Ovary (tissue), 7 donors: ENCODE measurements at regions not wholly inside any gene's neighbourhood (a gene's known extent, or its start where the extent isn't known, plus 50 kb on each side); places are given as distances from the start of the nearest gene placed in this dataset.

Source experiments
- DNase-seq, 5 donors: peaks; one replicate each; pipeline ENCODE4 v3.0.0-alpha.2; 2019 to 2020
- H3K27ac ChIP-seq, 2 donors: fragments of 200-600 bp; one replicate each; pipeline versions ENCODE4 v1.5.1 to v1.8.0; 2019 to 2022
- H3K27me3 ChIP-seq: fragments of 200-600 bp; one replicate; pipeline ENCODE4 v1.8.0; 2022
- H3K36me3 ChIP-seq: fragments of 200-600 bp; sonication (generic); one replicate; pipeline ENCODE4 v1.5.1; 2019
- H3K4me1 ChIP-seq: one replicate; pipeline ENCODE4 v1.8.1; 2013; ENCODE audit warnings: mild to moderate bottlenecking, moderate library complexity; ENCODE audit not compliant: insufficient read depth
- H3K4me3 ChIP-seq: fragments of 200-600 bp; sonication (generic); one replicate; pipeline ENCODE4 v1.5.1; 2017
- H3K9me3 ChIP-seq, 2 donors: fragments of 200-600 bp in 1 of 2; sonication (generic) in 1 of 2; one replicate each; pipeline versions ENCODE4 v1.5.1 to v1.8.1; 2013 to 2019; ENCODE audit warnings: mild to moderate bottlenecking in 1 of 2, moderate library complexity in 1 of 2
- EP300 ChIP-seq: sonication (generic); formaldehyde crosslinking; IDR thresholded peaks from one replicate; pipeline ENCODE4 v1.6.1; 2017; ENCODE audit warnings: antibody characterized with exemption
- POLR2A ChIP-seq: fragments of 450-650 bp; IDR thresholded peaks from one replicate; pipeline ENCODE4 v1.6.1; 2017; ENCODE audit warnings: antibody characterized with exemption, mild to moderate bottlenecking, moderate library complexity
- WGBS, 3 donors: extraction: QIAGEN DNeasy Blood & Tissue Kit in 1 of 3; methylation state at CpG; one replicate each; pipeline versions ENCODE4 v1.1.5 to v1.1.7; 2013 to 2017; 5-methylcytosine and 5-hydroxymethylcytosine counted together
- intact Hi-C, 4 donors: fragments of 100-400 bp; cut with DNase I; formaldehyde crosslinking; loops; one replicate each; pipeline versions ENCODE4 v1.11.0 to v1.15.1; 2022 to 2023
- TF ChIP-seq, protein P1 (sequence below), 3 donors: fragments of 450-650 bp in 2 of 3; fragments of 200-600 bp in 1 of 3; IDR thresholded peaks; one replicate each; pipeline versions ENCODE4 v1.5.1 to v1.8.0; 2016 to 2022; ENCODE audit warnings: antibody characterized with exemption in 3 of 3, mild to moderate bottlenecking in 1 of 3
- donor health status: DM: no; HTN: no; CAD: no; lungs with moderate emphysema.
- donor health status: DM: no; HTN: no; CAD: no.
- donor health status: Bipolar disorder and iron deficiency.
- donor health status: DM: no; HTN: no; CAD: no.
- donor health status: DM: yes; HTN: yes; CAD: no.

DNA sequence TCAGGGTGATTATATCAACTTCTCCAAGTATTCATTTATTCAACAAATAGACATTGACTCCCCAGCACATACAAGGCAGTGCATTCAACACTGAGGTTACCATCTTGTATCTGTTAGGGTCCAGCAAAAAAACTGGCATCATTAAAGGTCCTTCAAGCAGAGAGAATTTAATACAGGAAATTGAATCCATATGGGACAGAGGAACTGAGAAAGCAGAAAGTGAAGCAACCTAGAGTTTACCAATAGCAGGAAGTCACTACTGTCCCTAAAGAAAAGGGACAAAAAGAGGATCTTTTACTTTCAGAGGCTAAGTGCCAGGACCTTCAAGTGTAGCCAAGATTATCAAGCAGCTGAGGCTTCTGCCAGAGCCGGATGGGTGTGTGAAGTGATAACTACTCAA lies 237.8 kb upstream of the TBX3 start:
- Histone ChIP-seq H3K9me3 (no peaks in the 10 kb centered on the region), H3K27me3 (no peaks in the 10 kb centered on the region), H3K4me3 (no peak overlapping the region), H3K36me3 (no peaks in the 10 kb centered on the region), H3K4me1 (no peaks in the 10 kb centered on the region), H3K27ac (no peak overlapping the region)
- TF ChIP-seq, protein P1, sequence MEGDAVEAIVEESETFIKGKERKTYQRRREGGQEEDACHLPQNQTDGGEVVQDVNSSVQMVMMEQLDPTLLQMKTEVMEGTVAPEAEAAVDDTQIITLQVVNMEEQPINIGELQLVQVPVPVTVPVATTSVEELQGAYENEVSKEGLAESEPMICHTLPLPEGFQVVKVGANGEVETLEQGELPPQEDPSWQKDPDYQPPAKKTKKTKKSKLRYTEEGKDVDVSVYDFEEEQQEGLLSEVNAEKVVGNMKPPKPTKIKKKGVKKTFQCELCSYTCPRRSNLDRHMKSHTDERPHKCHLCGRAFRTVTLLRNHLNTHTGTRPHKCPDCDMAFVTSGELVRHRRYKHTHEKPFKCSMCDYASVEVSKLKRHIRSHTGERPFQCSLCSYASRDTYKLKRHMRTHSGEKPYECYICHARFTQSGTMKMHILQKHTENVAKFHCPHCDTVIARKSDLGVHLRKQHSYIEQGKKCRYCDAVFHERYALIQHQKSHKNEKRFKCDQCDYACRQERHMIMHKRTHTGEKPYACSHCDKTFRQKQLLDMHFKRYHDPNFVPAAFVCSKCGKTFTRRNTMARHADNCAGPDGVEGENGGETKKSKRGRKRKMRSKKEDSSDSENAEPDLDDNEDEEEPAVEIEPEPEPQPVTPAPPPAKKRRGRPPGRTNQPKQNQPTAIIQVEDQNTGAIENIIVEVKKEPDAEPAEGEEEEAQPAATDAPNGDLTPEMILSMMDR (IDR thresholded peaks at IDR 0.05) = no peak
- TF ChIP-seq POLR2A (no peak), EP300 (no peak)
- WGBS, 3 donors = 51 to 64% (median 52%) methylated on average over 1 of the region's 1 CpG
- intact Hi-C loops = no loop called here
- DNase-seq = no peak

DNA sequence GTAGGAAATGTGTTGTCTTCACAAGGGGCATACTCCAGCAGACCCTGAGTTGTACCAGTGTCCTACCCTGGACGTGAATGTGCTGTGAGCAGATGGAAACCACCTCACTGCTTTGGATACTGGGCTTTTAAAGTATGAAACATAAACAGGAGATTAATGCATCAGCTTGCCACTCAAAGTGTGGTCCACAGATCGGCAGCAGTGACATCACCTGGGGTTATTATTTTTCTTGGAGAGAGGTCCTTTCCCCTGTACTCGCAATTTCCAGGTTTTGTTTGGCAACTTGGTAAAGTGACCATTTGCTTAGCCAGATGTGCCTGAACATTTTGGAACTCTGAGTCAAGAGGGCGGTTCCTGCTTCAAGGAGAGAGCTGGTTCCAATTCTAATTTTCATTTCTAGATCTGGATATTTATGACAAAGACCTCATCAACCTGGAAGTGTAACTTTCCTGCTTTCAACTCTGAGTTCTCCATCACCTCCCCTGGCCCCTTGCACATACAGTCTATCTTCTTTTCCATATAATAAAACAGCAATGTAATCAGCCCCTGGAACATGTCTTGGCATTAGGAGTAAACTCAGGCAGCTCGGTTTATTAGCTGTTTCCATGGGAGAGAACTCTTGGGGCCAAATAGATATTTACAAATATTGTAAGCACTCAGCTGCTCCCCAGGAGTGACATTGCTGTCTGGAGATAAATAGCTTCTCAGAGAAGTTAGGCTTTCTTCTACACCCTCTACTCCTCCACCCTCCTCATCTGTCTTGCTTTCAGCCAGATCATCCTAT lies 237.0 kb upstream of the TBX3 start:
- Histone ChIP-seq H3K4me3 (no peak overlapping the region), H3K36me3 (no peaks in the 10 kb centered on the region), H3K9me3 (no peaks in the 10 kb centered on the region), H3K4me1 (no peaks in the 10 kb centered on the region), H3K27me3 (no peaks in the 10 kb centered on the region), H3K27ac (no peak overlapping the region)
- DNase-seq = no peak
- no peak for TF ChIP-seq EP300
- 30 to 55% (median 36%) methylated on average over 5 of the region's 5 CpGs for WGBS, 3 donors
- intact Hi-C loops = no loop called here

DNA sequence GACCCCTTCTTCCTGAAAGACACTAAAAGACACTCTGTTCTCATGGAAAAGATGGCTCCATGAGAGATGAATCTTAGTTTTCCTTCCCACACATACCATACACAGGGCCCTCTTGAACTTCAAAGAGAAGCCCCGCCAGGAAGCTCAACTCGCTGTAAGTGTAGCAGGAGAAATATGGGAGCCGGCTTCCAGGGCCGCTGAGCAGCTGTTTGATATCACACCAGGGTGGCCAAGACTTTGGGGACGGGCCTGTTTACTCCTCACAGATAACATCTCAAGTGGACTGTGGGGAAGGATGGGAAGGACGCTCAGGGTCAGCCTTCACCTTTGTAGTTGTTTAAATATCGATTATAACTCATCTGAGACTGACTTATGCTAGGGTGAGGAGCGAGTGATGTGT lies 235.5 kb upstream of the TBX3 start:
- intact Hi-C loops = no loop called here
- no peak overlapping the region for H3K27ac ChIP-seq
- 26 to 39% (median 35%) methylated on average over 8 of the region's 8 CpGs for WGBS, 3 donors
- H3K4me3 ChIP-seq = no peak overlapping the region
- TF ChIP-seq POLR2A (no peak), EP300 (no peak)
- TF ChIP-seq, protein P1 (IDR thresholded peaks at IDR 0.05) = no peak
- H3K9me3 ChIP-seq = no peaks in the 10 kb centered on the region
- no peaks in the 10 kb centered on the region for H3K4me1 ChIP-seq
- no peaks in the 10 kb centered on the region for H3K27me3 ChIP-seq
- no peaks in the 10 kb centered on the region for H3K36me3 ChIP-seq
- DNase-seq = no peak

DNA sequence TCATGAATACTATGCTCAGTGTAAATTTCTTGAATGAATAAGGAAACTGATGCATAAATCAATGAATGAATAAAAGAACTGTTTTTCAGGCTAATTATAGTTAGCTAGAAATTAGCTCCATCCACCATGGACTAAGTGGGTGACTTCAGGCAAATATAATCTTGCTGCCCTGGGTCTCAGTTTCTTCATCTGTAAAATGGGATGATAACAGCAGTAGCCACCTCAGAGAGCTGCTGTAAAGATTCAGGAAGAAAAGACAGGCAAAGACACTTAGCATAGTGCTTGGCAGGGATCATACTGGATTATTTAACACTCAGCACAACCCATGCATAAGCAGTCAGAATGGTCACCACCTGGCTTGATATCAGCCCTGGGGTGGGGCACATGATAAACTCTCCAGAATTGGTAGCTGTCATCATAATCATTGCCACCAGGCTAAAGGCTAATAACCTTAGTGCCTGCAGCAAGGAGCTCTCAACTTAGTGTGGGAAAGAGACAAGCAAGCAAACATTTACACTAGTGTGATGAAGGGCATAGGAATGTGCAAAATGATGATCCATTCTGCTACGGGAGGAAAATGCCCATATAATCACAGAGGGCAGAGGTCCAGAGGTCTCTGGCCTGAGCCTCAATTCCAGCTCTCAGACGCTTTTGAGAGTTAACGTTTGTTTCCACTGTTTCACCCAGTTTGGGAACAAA lies 234.7 kb upstream of the TBX3 start:
- no peaks in the 10 kb centered on the region for H3K4me1 ChIP-seq
- WGBS, 3 donors = 31 to 38% (median 33%) methylated on average over 3 of the region's 3 CpGs

More for the DNA sequence above, 234.7 kb upstream of the TBX3 start:
- Histone ChIP-seq H3K9me3 (no peaks in the 10 kb centered on the region), H3K36me3 (no peaks in the 10 kb centered on the region), H3K27me3 (no peaks in the 10 kb centered on the region), H3K27ac (no peak overlapping the region), H3K4me3 (no peak overlapping the region)
- DNase-seq = no peak
- intact Hi-C loops = no loop called here
- TF ChIP-seq EP300 (no peak), POLR2A (no peak)
- TF ChIP-seq, protein P1 (IDR thresholded peaks at IDR 0.05) = no peak
